IMR-90 (cell line): ENCODE measurements at regions not wholly inside any gene's neighbourhood (a gene's known extent, or its start where the extent isn't known, plus 50 kb on each side); places are given as distances from the start of the nearest gene placed in this dataset.

Source experiments
- BHLHE40 ChIP-seq: fragments of 150-350 bp; IDR thresholded peaks from 2 replicates; pipeline ENCODE4 v1.6.1; 2016; ENCODE audit warnings: mild to moderate bottlenecking, low read depth, low read length
- CEBPB ChIP-seq: IDR thresholded peaks from 2 replicates; pipeline ENCODE4 v1.6.1; 2012; ENCODE audit warnings: low read depth, low read length, improper control_type of control experiment
- CHD1 ChIP-seq: IDR thresholded peaks from 2 replicates; pipeline ENCODE4 v1.6.1; 2012; ENCODE audit warnings: low read depth, low read length, improper control_type of control experiment
- ELK1 ChIP-seq: fragments of 150-350 bp; IDR thresholded peaks from 2 replicates; pipeline ENCODE4 v1.6.1; 2016; ENCODE audit warnings: low read depth, mild to moderate bottlenecking, low read length, moderate library complexity, borderline replicate concordance
- MAFK ChIP-seq: IDR thresholded peaks from 2 replicates; pipeline ENCODE4 v1.6.1; 2012; ENCODE audit warnings: low read depth, low read length, improper control_type of control experiment
- MAZ ChIP-seq: IDR thresholded peaks from 2 replicates; pipeline ENCODE4 v1.6.1; 2012; ENCODE audit warnings: low read depth, mild to moderate bottlenecking, low read length, improper control_type of control experiment, moderate library complexity, borderline replicate concordance
- NFE2L2 ChIP-seq: fragments of 150-350 bp; IDR thresholded peaks from 2 replicates; pipeline ENCODE4 v1.6.1; 2016; ENCODE audit warnings: low read depth, mild to moderate bottlenecking, low read length
- POLR2A ChIP-seq: IDR thresholded peaks from 2 replicates; pipeline ENCODE4 v1.6.1; 2012; ENCODE audit warnings: mild to moderate bottlenecking, low read depth, low read length
- RAD21 ChIP-seq: IDR thresholded peaks from 2 replicates; pipeline ENCODE4 v1.6.1; 2012; ENCODE audit warnings: low read length, improper control_type of control experiment
- RFX5 ChIP-seq: IDR thresholded peaks from 2 replicates; pipeline ENCODE4 v1.8.0; 2012; ENCODE audit warnings: low read depth, mild to moderate bottlenecking, low read length, moderate library complexity
- SMC3 ChIP-seq: fragments of 150-350 bp; IDR thresholded peaks from 2 replicates; pipeline ENCODE4 v1.6.1; 2016; ENCODE audit warnings: low read depth, mild to moderate bottlenecking, antibody characterized with exemption, low read length, moderate library complexity
- TF ChIP-seq, protein P1 (sequence below): conservative IDR thresholded peaks from 2 replicates; pipeline ENCODE4 v1.5.1; 2012; ENCODE audit warnings: mild to moderate bottlenecking, low read depth, low read length, improper control_type of control experiment
- TF ChIP-seq, protein P2 (sequence below): fragments of 150-350 bp; IDR thresholded peaks from 2 replicates; pipeline ENCODE4 v1.6.1; 2017; ENCODE audit warnings: mild to moderate bottlenecking, antibody characterized with exemption, low read length, low read depth

DNA sequence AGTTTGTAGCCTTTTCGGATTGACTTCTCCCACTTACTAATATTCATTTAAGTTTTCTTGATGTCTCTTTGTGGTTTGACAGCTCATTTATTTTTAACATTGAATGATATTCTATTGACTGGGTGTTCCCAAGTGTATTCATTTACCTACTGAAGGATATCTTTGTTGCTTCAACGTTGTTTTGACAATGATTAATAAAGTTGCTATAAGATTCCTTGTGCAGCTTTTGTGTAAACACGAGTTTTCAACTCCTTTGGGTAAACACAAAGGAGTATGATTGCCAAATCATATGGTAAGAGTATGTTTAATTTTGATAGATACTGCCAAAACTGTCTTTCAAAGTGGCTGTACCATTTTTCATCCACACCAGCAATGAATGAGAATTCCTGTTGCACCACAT is 1200.9 kb downstream of the DSC3 start:
- TF ChIP-seq, protein P1, sequence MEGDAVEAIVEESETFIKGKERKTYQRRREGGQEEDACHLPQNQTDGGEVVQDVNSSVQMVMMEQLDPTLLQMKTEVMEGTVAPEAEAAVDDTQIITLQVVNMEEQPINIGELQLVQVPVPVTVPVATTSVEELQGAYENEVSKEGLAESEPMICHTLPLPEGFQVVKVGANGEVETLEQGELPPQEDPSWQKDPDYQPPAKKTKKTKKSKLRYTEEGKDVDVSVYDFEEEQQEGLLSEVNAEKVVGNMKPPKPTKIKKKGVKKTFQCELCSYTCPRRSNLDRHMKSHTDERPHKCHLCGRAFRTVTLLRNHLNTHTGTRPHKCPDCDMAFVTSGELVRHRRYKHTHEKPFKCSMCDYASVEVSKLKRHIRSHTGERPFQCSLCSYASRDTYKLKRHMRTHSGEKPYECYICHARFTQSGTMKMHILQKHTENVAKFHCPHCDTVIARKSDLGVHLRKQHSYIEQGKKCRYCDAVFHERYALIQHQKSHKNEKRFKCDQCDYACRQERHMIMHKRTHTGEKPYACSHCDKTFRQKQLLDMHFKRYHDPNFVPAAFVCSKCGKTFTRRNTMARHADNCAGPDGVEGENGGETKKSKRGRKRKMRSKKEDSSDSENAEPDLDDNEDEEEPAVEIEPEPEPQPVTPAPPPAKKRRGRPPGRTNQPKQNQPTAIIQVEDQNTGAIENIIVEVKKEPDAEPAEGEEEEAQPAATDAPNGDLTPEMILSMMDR, result no peak
- TF ChIP-seq RAD21, result no peak
- TF ChIP-seq RFX5, result no peak
- no peak for TF ChIP-seq SMC3
- no peak for TF ChIP-seq POLR2A
- TF ChIP-seq MAFK, result no peak
- TF ChIP-seq MAZ, result no peak
- TF ChIP-seq CEBPB, result no peak
- no peak for TF ChIP-seq CHD1
- no peak for TF ChIP-seq NFE2L2
- TF ChIP-seq ELK1, result no peak
- TF ChIP-seq, protein P2, sequence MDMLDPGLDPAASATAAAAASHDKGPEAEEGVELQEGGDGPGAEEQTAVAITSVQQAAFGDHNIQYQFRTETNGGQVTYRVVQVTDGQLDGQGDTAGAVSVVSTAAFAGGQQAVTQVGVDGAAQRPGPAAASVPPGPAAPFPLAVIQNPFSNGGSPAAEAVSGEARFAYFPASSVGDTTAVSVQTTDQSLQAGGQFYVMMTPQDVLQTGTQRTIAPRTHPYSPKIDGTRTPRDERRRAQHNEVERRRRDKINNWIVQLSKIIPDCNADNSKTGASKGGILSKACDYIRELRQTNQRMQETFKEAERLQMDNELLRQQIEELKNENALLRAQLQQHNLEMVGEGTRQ, result no peak
- no peak for TF ChIP-seq BHLHE40
